ENCODE measurements at regions not wholly inside any gene's neighbourhood (a gene's known extent, or its start where the extent isn't known, plus 50 kb on each side); places are given as distances from the start of the nearest gene placed in this dataset.

DNA sequence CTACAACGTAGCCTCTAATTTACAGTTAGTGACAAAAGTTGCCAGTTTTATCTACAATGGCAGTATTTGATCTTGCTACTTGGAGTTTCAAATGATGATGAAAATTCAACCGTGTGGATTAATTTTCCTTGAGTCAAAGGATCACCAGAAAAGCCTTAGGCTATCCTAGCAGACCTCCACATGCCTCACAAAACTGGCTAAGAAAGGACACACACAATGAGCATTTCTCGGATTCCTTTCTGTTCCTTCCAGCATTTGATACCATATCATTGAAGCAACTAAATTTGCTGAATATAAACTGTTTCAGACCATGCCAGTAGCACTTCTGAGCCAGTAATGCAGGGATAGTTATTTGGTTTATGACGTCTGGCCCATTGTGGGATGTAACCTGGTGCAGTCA, 587.4 kb upstream of the MDFIC2 start:
- DNase-seq (ENCODE audit: low read depth in 2 of 2): no peak

DNA sequence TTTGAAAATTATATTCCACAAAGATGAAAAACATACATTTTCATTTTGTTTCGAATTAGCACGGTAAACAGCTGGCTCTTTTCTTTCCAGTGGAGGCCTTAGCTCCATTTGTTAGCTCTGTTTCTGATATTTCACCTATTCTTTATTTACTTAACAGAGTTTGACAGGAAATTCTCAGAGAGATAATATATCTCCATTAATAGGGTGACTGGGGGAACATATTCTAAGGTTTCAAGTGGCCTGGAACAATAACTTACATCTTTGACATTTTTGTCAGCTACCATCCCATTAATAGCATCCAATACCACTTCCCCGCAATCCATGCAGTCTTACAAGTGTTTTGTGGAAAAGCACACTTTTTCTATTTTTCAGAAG, 577.6 kb upstream of the MDFIC2 start:
- DNase-seq (ENCODE audit: low read depth in 2 of 2): no peak

DNA sequence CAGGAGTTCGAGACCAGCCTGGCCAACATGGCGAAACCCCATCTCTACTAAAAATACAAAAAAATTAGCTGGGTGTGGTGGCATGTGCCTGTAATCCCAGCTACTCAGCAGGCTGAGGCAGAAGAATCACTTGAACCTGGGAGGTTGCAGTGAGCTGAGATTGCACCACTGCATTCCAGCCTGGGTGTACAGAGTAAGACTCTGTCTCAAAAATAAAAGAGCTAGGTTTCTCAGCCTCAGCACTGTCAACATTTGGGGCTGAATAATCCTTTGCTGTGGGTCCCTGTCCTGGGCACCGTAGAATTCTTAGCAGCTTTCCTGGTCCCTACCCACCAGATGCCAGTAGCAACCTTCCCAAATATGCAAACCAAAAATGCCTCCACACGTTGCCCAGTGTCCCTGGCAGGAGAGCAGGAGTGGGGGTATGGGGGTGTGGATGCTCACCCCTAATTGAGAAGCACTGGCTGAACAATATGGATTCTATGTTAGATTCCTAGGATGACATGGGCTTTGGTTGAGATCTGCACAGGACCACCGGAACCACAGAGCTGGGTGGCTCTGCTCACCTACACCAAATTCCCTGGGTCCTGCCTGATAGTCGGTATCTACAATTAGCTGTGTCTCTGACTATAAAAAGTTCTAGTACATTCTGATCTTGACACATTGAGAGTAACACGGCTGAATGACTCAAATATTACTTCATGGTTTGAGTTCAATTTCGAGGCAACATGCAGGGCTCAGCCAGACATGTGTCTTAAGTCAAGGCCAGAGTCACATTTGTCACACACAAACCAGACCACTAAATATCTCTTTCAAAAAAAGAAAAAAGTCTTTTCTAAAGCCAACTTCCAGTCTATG, 577.0 kb upstream of the MDFIC2 start:
- no peak for DNase-seq (ENCODE audit: low read depth in 2 of 2)

DNA sequence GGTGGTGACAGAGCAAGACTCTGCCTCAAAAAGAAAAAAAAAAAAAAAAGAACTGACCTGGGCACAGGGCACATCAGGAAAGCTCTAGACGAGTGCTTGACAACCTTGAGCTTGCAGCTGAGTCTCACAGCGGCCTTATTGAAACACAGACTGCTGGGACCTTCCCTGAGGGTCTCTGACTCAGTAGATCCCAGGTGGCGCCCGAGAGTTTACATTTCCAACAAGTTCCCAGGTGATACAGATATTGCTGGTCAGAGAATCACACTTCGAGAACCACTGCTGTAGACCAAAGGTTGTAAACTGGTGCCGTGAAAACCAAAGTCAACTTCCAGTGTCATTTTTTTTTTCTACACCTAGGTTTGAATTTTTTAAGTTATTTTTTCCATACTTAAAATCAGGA, 573.2 kb upstream of the MDFIC2 start:
- DNase-seq (ENCODE audit: low read depth in 2 of 2): no peak

DNA sequence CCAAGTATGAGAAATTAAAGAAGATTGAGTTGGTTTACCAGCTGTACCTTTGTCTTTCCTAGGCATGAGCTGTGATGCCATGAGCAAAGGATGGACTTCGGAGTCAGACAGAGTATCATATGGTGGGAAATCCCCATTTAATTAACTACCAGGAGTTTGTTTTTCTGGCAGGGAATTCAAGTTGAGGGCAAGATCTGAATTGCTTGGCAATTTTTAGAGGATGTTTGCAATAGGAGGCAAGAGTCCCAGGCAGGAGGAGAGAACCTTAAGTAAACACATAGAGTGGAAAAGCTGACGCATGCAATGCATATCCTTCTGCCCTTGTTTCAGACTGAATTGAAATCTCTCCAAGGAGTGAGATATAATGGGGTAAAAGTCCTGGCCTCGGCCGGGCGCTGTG, 569.7 kb upstream of the MDFIC2 start:
- DNase-seq (ENCODE audit: low read depth in 2 of 2): no peak

DNA sequence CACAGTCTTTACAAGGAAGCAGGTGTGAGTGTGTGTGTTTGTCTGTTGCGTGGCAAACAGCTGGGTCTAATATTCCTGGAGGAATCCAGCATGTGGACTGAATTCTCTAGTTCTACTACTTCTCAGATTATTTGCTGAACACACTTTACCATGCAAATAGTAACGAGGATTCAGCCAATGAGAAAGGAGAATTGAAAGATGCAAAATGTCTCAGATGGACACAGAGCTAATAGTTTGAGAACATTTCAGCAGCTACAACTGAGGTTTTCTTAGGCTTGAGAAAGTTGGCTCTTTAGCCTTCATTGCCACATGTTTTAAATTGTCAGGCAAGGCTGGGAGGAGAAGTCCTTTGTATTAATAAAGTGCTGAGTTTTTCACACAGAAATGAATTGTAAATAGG, 568.0 kb upstream of the MDFIC2 start:
- no peak for DNase-seq (ENCODE audit: low read depth in 2 of 2)

DNA sequence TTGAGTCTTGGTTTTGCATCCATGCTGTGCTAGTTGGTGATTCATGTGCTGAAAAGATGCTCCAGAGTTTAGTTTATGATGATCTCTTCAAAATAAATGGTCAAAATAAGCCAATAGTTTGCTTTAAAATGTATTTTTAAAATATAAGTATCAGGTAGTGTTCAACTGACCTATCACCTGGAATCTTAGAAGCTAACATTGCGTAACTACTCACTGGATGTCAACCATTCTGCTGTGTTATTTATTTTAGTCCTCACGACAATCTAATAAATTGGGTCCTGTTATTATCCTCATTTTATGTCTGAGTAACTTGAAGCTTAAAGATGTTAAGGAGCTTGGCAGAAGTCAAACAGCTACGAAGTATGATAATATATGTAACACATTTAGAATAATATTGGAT, 563.7 kb upstream of the MDFIC2 start:
- DNase-seq (ENCODE audit: low read depth in 2 of 2): no peak

DNA sequence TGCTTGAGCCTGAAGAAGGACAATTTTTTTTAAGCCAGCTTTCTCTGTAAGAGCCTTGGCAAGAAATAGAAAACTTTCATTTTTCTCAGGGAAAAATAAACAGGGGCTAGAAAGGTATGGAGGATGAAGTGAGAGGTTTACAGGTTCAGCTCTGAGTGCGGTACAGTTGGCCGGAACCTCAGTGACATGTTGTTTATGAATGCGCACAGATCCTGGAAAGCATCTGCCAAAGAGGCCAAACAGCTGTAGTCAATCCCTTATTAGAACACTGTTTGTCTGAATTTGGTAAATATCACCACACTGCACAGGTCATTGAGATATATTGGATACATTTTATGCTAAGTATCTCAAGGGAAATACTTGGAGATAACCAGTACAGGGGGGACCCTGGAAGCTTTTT, 561.8 kb upstream of the MDFIC2 start:
- DNase-seq (ENCODE audit: low read depth in 2 of 2): no peak

DNA sequence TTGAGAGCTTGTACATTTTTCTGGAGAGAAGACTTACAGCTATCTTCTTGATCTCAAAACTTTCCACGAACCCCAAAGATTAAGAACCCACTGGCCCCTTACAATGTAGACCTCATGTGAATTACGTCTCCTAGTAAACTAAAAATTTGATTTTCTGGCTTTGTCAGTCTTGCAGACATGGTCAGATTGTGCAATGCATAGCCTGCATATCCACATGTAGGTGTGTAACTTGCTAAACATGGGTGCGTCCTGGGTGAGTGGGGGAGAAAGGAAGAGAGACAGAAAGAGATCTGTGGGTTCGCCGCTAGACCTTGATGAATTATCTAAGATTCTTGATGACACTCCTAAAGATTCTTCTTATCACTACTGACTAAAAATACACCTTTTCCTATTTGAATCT, 561.2 kb upstream of the MDFIC2 start:
- DNase-seq (ENCODE audit: low read depth in 2 of 2): no peak

DNA sequence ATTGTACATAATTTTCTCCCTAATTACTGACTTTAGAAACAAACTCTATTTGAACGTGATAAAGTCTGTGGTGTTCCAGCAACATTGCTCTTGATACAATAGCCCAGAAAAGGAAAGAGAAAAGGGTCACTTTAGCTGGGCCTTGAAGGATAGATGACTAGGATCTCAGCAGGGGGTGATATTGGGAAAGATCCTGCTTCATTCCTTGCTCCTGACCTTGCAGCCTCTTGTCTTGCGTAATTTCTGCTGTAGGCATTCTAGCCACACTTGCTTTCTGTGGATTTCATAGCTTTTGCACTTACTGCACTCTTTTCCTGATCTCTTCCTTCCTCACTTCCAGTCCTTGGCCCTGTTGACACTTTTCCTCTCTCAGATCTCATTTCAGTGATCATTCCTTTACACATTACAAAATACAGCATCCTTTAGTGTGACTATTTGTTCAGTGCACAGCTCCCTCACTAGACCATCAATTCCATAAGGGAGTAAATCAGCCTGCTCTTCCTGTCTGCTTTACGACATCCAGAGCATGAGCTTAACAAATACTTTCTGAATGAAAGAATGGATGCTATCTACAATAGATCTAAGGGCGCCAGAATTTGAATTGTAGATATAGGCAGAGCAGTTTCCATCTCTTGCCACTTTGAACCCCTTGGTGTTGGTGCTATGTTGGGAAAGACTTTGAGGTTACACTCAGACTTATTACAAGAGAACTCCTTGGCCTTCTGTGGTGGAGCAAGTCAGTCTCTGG, 559.6 kb upstream of the MDFIC2 start:
- peak; percentile 86 to 89 for DNase-seq (ENCODE audit: low read depth in 2 of 2)

DNA sequence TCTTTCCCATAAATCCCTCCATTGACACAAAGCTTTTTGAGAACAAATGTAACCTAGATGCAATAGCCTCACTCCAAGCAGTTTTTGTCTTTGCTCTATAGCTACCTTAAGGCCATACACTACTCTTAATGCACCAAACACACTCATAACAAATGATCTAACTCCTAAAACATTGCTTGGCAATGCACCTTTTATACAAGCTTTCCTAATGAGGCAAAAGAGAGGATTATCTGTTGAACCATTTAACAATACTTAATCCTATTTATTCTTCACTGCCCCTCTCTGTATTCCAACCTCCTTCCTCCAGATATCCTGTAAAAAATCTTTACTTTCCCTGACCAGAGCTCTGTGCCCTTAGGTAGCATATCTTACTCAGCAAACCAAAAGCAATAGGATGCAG, 558.1 kb upstream of the MDFIC2 start:
- DNase-seq (ENCODE audit: low read depth in 2 of 2): no peak

DNA sequence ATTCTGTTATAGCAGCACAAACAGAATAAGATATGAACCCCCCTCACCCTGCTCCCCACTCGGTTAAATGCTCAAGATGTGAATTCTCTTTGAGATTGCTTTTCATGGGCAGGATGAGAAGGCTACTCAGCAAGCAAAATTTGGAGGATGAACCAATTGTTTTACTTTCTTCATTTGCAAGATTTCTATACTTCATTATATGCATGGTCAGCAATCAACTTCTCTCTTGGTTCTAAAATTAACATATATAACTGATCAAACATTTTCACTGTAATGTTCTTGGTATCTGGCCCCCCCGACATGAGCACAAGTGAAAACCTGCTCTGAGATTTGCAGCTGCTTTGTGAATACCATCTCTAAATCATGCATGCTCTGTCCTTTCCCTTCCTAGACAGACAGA, 556.1 kb upstream of the MDFIC2 start:
- DNase-seq (ENCODE audit: low read depth in 2 of 2): no peak

DNA sequence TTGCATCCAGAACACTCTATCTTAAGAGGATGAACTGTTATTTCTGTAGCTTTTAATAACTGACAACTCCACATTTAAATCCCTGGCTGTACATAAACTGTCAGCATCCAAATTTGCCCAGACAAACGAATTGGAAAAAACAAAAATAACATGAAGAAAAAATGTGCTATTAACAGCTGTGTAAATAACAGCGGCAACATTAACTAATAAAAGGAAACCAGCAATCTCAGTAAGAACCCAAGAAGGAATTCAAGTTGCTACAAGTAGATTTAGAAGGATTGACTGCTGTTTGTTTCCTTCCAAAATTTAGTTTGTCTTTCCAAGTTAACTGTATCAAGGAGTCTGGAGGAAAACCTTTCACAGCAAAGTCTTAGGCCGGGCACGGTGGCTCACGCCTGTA, 550.6 kb upstream of the MDFIC2 start:
- no peak for DNase-seq (ENCODE audit: low read depth in 2 of 2)

DNA sequence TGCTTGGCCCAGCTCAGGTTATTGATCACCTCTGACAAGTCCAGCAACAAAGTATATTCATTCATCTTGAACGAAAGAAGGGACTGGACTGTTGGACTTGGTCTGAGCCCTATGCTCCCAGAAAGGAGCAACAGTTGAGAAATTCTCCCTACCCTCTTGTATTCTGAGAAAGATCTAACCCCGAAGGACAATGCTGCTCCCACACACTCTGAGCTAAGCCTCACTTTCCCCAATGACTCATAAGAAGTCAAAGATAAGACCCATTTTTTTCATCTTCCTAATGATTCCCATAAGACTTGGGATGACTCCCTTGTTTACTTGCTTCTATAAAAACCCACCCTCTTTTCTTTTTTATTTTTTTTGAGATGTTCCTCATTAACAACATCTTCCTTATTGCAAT, 549.4 kb upstream of the MDFIC2 start:
- no peak for DNase-seq (ENCODE audit: low read depth in 2 of 2)

DNA sequence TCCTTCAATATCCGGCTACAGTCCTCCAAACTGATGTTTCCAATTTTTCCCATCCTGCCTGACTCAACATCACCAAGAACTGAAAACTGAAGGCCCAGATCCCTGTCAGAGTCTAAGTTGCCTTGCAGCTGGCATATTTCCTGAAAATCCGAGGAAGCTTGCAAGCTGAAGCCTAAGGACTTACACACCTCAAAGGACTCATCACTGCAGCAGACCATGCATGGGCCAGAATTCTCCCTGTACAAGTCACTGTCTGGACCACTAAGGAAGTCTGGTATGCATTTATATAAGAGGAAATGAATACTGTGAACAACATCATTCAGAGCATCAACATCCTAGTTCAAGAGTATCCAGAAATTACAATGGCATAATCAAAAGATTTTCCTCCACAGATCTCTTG, 548.8 kb upstream of the MDFIC2 start:
- peak; percentile 63 to 67 for DNase-seq (ENCODE audit: low read depth in 2 of 2)

DNA sequence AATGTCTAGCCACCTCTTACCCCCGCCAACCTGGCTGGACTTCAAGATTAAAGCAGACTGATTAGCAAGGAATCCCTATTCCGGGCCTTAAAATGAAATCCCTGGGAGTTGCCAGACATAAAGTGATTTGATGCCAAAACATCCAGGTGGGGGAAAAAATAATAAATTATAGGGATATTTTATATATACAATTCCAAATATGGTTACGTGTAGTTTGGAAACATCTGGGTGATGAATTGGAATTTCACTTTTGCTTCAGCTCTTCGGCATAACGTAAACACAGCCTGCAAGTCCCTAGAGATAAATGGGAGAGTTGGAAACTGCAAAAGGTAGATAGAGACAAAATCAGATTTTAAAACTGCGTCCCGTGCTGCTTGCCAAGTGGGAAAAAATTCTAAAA, 545.5 kb upstream of the MDFIC2 start:
- DNase-seq (ENCODE audit: low read depth in 2 of 2): no peak

DNA sequence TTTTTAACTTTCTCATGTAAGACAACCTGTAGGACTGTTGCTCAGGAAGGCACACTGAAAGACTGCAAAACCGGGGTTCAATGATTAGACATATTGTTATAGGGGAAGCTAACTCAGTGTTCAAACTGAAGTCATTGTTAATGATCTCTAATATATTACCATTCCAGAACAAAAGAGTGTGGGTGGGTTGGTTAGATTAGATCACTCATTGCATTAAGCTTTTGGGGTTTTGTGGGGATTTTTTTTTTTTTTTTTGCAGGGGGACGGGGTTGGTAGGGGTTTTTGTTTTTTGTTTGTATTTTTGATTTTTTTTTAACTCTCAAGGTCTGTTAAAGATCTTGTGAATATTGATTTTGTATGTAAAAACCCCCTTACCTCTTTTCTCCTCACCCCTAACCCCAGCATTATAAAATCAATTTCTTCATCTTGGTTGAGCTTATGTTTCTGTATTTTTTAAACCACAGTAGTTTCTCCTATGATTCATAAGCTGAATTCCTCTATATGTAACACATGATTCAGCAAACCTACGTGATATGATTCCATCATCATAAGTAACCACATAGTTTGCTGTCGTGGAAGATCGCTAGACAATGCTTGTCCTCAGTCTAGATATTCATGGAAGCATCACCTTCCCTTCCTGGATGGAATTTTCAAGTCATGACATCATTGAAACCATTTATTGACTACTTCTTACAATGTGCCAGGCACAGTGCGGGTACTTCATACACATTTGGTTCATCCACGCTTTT, 544.1 kb upstream of the MDFIC2 start:
- DNase-seq (ENCODE audit: low read depth in 2 of 2): peak; percentile 78 to 80

DNA sequence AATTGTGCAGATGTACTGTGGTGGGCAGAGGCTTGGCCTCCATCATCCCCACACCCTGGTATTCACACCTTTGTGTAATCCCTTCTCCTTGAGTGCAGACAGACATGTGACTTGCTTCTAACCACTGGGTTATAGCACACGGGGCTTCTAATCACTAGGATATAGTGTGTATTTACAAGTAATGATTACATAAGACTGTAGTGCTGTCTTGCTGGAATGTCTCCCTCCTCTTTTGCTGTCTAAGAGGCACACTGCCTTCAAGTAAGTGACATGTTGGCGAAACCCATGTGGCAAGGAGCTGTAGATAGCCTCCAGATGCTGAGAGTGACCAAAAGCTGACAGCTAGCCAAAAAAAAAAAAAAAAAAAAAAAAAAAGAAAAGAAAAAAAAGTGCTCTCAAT, 542.7 kb upstream of the MDFIC2 start:
- DNase-seq (ENCODE audit: low read depth in 2 of 2): no peak

DNA sequence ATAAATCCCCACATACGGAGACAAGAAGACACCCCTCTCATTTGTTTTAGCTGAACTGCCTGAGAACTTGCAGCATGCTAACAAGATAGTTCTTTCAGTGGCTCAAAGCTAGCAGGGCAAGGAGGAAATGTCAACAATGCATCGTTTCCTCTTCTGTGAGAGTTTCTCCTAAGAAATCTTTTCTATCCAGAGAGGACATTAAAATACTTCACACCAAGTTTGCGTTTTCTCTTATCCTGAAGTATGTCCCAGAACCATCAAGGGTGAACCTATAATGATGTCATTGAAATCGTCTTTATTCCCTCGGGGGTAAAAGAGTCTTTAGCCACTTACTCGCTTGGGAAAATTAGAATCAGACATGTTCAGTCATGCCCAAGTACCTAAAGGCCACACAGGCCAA, 541.7 kb upstream of the MDFIC2 start:
- DNase-seq (ENCODE audit: low read depth in 2 of 2): no peak

DNA sequence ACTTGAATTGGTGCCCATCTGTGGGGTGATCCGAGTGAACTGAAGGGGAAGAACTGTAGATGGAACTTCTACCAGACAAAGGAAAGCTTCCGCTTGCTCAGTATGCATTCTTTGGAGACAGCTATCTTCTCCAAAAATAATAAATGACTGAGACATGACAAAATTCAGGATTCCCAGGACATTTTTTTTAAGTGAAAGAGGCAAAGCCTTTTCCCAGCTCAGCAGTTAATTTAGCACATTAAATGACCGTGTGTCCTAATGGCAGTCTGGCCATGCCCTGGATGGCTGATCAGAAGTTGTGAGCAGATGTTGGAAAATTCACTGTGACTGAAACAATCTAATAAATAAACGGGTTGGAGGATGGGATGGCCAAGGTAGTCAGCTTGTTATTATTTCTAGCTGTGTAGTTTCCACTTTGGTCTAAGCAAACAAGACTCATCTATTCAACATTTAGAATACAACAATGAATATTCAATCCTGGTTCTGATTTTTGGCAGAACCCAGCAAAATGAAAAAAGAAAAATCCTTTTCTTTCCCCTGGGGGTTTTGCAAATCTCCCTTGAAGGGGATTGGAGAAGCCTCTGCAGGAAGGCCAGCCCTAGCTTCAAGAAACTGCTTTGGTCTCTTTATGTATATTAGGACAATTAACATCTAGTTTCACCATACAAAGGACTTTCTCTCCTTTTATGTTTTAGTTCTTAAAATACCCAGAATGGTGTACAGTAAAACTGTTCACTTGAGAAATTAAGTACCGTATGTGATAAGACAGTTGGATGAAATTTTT, 540.9 kb upstream of the MDFIC2 start:
- no peak for DNase-seq (ENCODE audit: low read depth in 2 of 2)

DNA sequence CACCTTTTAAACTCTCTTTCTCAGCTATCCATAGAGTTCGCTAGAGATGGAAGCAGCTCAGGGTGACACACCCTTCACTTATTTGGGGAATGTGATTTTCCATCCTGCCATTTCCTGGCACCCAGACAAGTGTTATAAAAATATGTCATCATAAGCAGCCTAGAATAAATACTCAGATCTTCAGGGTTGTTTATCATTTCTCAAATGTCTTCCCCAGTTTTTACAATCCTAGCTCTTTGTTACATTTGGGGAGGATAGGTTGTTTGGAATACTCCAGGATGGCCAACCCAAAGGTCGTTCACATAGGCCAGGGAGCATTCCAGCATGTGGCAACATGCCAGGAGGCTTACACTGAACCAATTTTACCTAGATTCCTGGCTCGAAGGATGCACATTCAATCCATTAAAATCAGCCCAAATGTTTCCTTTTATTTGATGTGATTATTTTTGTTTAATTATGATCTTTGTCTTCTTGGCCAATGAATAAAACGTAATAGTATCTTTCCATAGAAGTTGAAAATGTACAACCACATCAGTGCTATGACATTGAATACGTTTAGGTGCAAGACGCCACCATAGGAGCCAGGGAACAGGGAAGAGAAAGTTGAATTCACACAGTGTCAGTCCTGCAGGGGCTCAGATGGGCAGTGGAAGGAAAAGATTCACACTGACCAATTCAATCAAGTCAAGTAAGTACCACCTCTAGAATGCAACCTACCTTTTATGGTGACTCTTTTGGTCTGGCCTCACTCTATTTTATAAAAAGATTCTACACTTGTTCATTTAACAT, 537.7 kb upstream of the MDFIC2 start:
- DNase-seq (ENCODE audit: low read depth in 2 of 2): peak; percentile 93
